ENCODE measurements at regions not wholly inside any gene's neighbourhood (a gene's known extent, or its start where the extent isn't known, plus 50 kb on each side); places are given as distances from the start of the nearest gene placed in this dataset.

DNA sequence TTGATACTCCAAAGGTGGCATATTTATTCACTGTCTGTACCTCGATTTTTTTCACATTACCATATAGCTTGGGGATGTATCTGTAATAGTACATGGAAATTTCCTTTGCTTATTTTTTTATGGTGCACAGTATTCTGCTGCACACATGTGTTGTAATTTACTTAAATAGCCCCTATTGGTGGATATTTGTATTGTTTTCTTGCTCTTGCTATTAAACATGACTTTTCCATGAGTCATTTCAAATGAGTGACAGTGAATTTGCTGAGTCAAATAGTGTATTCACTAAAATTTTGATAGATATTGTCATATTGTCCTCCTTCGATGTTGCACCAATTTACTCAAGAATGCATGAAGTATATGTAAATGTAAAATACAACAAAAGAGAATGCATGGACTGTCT, 122.7 kb upstream of the STEAP4 start:
- DNase-seq (ENCODE audit: low spot score), result no peak

DNA sequence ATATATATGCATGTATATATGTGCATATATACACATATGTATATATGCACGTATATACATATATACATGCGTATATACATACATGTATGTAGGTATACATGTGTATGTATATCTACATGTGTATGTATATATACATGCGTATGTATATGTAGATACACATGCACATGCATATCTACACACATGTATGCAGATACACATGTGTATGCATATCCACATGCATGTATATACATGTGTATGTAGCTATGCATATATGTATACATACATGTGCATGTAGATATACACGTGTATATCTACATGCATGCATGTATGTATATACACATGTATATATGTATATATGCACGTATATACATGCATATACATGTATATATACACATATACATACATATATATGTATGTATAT, 95.8 kb upstream of the STEAP4 start:
- DNase-seq (ENCODE audit: low spot score), result no peak

DNA sequence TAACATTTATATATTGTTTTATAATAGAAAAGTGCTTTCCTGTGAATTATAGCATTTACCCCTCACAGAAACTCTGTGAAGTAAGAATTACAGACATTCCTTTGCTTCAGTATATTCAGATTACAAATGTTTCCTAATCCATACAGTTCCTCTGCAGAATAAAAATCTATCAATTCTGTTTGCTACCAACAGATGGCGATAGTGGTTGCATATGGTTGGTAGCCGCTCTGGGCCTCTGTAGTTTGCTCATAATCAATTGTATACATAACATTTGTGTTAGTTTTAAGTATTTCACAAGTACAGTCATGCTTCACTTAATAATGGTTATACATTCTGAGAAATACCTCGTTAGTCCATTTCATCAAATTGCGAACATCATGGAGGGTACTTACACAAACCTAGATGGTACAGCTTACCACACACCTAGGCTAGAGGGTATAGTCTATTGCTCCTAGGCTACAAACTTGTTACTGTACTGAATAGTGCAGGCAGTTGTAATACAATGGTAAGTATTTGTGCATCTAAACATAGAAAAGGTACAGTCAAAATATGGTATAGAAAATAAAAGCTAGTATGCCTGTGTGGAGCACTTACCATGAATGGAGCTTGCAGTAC, 94.4 kb upstream of the STEAP4 start:
- peak; percentile 4 for DNase-seq (ENCODE audit: low spot score)

DNA sequence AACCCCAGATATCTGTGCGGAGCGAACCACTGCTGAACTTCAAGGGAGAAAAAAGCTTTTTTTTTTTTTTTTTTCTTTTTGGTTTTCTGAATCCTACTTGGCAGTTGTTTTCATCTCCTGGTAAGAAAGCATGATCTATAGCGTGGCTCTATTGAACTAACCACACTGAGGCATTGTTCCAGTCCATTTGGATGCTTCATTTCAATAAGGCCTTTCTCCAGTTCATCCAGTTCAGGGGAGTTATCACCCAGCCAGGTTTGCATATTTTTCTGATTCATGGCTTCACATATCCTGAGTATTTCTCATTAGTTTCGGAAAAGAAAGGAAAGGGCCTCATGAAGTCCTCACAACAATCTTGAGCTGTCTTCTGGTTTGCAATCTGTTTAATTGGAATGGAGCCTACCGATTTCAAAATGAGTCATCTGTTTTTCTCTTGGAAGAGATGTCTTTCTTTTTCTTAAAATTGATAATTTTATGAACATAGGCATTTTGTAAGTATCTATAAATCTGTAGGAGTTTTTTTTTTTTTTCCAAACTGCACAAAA, 93.1 kb upstream of the STEAP4 start:
- DNase-seq (ENCODE audit: low spot score), result no peak

DNA sequence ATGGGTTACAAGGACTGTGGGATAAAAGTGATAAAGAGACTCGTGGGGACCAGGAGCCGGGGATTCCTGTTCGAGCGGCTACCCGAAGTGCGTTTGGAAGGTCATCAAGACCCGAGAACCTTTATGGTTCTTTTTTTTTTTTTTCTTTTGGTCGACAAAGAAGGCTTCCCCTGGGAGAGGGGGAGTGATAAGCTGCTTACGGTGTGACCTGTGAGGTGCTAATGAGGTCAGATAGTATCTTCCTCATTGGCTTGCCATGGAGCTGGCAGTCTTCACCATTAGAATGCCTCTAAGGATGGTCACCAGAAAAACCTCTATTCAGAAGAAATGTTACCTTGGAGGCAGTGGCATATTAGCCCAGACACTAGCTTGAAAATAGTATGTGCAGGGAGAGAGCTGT, 92.3 kb upstream of the STEAP4 start:
- no peak for DNase-seq (ENCODE audit: low spot score)

DNA sequence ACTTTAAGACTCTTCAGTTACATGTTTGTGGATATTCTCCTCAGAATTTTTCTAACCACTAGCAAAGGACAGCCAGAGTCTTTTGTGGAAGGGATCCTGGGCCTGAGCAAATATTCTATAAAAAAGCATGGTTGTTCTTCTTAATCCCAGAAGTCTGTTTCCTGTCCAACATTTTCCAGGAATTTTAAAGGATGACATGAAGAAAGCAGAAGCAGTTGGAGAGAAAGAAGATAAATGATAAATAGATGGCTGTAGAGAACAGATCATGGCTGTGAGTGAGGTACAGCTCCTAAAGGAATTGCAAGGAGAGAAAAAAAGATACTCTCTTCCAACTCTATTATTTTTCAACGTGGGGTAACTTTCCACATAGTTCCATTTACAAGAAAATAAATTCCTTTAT, 91.8 kb upstream of the STEAP4 start:
- no peak for DNase-seq (ENCODE audit: low spot score)

DNA sequence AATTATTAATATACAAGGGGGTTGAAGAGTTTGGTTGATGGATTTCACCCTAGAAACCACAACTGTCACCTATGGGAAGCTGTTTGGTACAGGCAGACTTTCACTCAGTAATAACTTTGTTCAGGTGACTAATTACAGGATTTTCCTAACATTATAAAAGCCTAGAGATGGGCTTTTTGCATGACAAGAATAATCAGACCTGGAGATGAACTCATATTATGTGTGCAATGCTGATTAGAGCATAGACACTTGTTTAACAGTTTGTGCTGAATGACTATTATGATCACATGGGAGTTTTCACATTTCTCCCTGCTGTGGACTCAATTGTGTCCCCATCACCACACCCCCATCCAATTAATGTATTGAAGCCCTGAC, 90.2 kb upstream of the STEAP4 start:
- DNase-seq (ENCODE audit: low spot score), result no peak

DNA sequence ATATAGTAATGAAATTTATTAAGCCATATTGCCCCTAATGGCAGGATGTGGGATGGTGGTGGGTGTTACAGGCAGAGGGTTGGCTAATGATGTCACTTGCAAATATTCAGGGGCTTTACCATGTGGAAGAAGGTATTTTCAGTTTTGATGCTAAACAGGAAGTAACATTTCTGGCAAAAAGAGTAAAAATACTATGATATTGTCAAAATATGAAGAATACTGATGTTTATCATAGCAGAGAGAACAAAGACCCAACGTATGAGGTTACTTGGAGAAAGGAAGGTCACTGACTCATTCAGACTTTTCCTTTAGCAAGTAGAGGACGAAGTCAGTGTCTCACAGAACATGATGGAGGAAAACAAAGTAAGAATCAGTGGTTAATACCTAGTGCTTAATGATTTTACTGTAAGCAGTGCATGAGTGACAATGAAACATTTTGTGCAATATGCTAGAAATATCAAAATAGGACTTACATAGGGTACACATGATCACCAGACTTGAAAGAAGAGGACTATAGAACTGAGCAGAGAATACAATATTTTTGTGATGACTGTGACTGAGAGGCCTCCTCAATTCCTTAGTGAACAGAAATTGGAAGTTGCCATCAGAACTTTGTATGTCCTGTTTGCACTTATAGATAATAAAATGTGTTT, 89.7 kb upstream of the STEAP4 start:
- DNase-seq (ENCODE audit: low spot score), result no peak

DNA sequence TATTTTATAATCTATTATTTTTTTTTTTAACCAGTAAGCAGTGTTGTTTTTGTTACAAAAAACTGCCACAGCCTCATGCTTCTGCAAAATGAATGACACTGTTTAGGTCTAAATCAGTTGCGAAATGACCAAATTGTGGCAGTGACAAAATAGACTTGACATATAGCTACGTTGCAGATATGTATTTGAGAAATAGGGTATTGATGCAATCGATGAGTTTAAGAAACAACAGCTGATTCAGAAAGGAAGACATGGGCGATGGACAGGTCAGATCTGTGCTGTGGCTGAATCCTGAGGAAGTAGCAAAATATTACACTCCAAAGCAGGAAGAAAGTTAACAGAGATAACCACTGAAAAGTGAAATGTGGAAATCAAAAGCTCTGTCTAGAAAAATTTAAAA, 89.0 kb upstream of the STEAP4 start:
- no peak for DNase-seq (ENCODE audit: low spot score)

DNA sequence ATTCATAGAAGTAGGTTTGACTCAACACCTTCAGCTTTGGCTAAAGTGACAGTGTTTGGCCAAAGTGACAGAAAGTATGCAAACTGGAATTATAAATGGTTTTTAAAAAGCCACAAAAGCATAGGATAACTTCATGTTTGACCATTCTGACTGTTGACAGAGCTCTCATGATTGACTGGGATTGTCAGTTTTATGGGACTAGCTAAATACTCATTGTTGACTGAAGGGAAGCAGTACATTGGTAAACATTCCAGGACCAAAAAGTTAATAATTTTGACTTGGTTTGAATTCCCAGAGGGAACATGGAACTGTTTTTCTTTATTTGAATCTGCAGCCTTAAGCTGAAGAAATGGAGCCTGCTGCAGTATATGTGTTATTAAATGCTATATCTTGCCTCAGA, 84.6 kb upstream of the STEAP4 start:
- no peak for DNase-seq (ENCODE audit: low spot score)

DNA sequence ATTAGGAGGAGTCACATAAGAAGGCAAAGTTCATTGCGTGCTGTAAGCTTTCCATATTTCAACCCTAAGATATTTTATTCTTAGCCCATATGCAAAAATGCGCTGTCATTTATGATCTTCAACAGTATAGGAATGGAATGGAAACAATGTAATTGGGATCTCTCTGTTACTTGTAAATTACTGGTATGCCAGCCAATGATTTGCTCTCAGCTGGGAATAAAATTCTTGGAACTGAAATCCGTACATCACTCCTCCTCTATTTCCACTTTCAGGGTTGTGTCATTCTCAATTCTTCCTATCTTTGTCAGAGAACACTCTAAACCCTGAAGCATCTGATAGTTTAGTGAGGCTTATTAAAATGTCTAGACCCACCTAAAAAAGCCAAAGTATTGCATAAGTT, 80.7 kb upstream of the STEAP4 start:
- DNase-seq (ENCODE audit: low spot score), result no peak

DNA sequence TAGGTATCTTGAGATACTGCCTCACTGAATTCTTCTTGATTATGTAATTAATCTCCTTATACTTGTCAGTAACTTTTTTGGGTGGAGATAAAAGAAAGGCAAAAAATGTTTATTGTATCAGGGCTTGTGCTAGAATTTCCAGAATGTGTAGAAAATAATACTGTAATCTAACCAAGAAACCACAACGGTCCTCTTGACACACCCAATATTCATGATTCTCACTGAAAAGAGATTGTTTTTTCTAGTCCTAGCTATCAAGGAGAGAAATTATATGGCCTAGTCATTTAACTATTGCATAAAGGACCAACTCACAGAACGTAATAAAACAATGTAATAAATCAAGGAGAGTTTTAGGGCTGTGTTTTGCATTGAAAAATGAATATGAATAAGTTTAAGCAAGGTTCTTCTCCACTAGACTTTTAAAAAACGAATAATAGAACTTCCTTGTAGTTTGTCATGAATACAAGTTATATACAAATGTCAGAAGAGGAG, 80.0 kb upstream of the STEAP4 start:
- no peak for DNase-seq (ENCODE audit: low spot score)

DNA sequence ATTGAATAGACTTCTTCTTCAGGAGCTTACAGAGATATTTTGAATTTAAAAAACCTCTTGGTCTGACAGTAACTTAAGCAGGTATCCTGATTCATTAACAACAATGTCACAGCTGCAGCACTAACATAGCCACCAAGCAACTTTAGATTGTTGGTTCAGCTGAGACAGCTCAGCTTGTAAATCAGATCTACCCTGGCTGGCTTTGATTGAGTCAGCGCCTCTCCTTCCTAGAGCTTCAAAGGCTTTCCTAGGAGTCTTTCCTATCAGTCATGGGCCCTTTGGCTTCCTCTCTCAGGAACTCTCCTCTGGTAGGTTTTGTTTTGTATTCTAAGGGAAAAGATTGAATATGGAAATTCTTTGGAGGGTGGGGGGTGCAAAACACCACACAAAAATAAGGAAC, 70.7 kb upstream of the STEAP4 start:
- no peak for DNase-seq (ENCODE audit: low spot score)

DNA sequence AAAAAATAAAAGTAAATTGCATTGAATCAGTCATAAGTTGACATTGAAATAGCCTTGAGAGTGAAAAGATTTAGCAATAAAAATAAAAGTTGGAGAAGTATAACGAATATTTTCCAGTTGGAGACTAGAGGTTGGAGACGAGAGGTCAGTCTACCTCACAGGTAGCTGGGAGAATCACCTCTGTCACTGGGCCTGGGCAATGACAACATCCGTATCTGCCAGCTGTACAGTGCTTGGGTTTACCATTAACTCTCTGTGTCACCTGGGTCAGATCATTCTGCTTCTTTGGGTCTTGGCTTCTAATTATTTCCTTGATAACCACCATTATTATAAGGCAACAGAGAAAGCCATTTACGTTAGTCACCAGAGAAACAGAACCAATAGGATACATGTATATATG, 62.0 kb upstream of the STEAP4 start:
- no peak for DNase-seq (ENCODE audit: low spot score)

DNA sequence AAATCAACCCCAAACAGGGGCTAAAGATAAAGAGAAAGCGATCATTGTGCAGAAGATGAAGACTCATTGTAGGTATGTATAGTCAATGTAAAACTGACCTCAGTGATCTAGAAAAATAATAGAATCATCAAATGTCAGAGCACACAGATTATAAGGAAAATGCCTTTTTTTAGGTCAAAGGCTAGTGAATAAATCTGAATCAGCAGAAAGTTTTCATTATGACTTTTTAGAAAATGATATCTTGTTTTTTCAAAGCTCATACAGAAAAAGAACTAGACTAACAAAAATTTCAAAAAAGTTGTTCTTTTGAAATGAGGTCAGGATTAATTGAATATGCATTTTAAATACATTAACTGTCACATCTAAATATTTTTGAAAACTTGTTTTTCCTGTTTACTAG, 60.2 kb upstream of the STEAP4 start:
- no peak for DNase-seq (ENCODE audit: low spot score)

DNA sequence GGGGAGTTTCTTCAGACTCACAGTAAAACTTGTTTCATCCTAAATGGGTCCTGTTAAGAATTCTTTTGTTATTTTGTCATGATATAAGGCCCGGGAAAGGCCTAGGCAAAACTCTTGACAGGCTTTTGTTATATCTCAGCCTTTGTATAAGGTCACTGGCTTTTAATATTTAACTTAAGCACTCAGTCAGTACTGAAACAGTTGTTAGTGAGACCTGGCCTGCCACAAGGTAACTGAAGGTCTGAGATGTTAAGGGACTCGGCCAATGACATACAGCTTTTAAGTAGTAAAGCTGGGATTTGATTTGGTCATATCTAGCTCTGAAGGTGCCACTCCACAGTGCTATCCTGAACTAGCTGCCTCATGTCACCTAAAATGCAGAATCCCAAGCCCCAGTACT, 57.2 kb upstream of the STEAP4 start:
- no peak for DNase-seq (ENCODE audit: low spot score)

DNA sequence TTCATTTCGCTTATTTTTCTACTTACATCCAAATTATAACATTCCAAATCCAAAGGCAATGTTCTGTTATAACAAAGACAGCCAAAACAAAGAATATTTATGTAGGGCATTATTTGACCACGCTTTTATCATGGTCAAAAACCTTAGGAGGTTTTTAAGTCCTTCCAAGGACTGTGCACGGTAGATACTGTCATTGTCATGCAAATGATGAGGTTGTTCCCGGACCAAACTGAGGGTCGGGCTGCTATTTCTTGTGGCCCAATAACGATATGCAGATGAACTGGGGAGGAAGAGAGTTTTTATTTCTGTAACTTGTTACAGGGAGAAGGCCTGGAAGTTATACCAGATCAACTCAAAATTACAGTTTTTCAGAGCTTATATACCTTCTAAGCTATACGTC, 56.6 kb upstream of the STEAP4 start:
- no peak for DNase-seq (ENCODE audit: low spot score)

DNA sequence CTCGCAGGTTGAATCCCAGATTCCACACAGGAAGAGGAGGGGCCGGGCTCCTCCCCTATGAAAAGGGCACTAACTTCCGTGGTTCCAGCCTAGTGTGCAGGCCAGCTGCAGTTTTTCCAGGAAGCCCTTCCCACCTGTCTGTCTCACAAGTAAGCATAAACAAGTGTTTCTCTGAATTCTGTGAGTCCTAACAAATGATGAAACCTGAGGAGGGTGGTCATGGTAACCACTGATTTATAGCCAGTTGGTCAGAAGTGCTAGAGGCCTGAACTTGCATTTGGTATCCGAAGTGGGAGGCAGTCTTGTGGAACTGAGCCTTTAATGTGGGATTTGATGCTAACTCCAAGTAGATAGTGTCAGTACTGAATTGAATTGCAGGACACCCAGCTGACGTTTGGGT, 54.7 kb upstream of the STEAP4 start:
- DNase-seq (ENCODE audit: low spot score), result no peak

DNA sequence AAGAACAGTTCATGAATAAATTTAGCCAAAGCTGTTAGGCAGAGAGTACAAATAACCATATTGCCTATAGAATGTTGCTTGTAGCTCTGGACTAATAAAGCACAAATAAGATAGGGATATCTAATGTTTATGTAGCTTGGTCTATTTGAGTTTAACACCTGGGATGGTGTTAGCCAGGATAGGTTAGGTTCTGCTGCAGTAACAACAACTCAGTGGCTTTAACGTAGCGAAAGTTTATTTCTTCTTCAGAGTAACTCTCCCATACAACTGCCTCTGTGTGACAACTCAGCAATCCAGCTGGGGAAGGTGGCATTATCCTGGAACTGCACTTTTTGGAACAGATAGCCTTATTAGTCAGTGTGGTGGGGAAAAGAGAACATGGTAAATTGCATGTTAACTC, 52.2 kb upstream of the STEAP4 start:
- no peak for DNase-seq (ENCODE audit: low spot score)

DNA sequence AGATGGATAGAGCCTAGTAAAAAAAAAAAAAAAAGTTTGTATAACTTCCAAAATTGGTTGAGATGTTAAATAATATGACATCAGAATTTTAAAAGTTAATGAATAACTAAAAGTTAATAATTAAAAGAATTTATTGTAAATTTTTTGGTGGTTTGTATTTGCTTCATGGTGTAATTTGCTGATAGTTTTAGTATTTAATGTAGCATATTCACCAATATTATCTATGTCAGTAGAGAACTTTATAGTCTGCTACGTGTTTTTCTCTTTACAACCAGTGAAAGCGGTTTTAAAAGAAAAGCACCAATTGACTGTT, 51.8 kb upstream of the STEAP4 start:
- no peak for DNase-seq (ENCODE audit: low spot score)

DNA sequence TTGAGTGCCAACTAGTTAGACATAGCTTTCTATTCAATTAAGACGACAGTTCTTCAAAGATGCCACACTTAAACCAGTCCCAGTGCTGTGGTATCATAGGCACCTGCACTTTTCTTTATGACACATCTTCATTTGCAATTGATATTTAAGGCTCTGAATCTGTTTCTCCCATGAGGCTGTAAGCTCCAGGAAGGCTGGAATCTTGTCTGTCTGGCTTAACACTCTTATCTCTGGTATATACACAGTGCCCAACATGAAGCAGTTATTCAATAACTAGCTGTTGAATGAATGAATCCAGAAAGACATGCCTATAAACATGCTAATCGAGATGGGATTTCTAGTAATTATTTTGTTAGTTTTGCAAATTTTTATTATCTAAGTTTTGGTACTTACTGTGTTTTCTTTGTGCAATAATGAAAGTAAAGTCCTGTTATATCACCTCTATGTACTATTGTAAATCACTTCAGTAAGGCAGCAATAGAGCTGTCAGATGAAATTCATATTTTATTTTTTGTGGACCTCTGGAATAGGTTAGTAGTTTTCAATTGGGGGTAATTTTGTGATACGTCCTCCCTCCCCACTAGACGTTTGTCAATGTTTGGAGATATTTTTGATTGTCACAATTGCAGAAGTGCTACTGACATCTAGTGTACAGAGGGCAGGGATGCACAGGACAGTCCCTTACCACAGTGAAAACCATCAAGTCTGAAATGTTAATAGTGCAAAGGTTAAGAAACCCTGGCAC, 51.3 kb upstream of the STEAP4 start:
- DNase-seq (ENCODE audit: low spot score), result no peak

DNA sequence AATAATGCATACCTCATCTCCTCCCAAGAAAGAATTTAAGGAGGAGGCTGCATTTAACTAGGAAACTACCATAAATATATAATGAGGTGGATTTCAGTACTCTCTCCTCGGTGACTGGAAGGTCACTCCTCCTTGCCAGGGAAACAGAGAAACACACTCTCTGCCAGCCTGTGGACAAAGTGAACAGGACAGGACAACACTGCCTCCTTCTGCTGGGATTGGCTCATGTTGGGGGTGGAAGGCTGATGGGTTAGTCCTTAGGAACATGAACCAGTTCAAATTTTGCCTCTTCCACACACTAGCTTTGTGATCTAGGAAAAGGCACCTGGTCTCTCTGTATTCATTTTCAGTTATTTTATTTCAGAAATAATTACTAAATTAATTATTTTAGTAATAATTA, 50.6 kb upstream of the STEAP4 start:
- no peak for DNase-seq (ENCODE audit: low spot score)

Measured in hematopoietic multipotent progenitor cell treated with erythropoietin and hydrocortisone succinate and interleukin-3 and kit ligand, for 15 days (in vitro differentiated cells).